ENCODE measurements at regions not wholly inside any gene's neighbourhood (a gene's known extent, or its start where the extent isn't known, plus 50 kb on each side); places are given as distances from the start of the nearest gene placed in this dataset.
"Not testable (repeated sequence)": the region's sequence is repeated elsewhere in the genome, so short reads cannot be mapped to it uniquely, and the experiment has no call there.

DNA sequence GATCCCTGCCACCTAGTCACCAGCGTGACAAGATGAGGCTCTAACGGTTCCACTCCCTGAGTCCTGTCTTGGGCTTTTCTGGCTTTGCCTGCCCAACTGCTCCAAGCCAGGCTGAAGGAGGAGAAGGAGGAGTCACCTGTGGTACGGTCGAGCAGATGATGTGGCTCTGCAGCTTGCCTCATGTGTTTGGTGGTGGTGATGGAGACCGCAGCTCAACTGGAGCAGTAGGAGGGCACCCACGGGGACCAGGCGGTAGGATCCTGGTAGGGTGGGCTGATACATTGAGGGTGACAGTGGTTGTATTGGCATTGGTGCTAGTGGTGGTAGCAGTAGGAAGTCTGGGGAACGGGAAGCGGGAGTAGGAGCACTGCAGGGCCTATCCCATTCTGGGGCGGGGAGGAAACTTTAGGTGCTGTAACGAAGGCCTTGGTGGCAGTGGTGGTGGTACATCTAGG lies 202.8 kb upstream of the WSB1 start:
- Histone ChIP-seq H3F3A (ENCODE audit: insufficient read depth, low read length, poor library complexity, severe bottlenecking) (no peaks in the 10 kb centered on the region), H3K79me2 (replicated peaks; ENCODE audit: insufficient read depth, low read length) (no peaks in the 10 kb centered on the region), H3K9me3 (ENCODE audit: low read length) (no peaks in the 10 kb centered on the region), H3K9ac (ENCODE audit: low read length) (no peak overlapping the region), H4K20me1 (ENCODE audit: insufficient read depth) (no peaks in the 10 kb centered on the region), H2AFZ (ENCODE audit: low read depth, low read length) (no peak overlapping the region), H3K27me3 (ENCODE audit: insufficient read depth, low read depth, low read length) (no peaks in the 10 kb centered on the region), H3K4me3 (ENCODE audit: low read length) (no peak overlapping the region), H3K36me3 (ENCODE audit: insufficient read depth, low read length) (no peaks in the 10 kb centered on the region), H3K4me2 (ENCODE audit: low read length) (no peak overlapping the region), H3K9me2 (ENCODE audit: insufficient read depth, low read length) (no peaks in the 10 kb centered on the region), H3K27ac (ENCODE audit: low read length) (no peak overlapping the region)
- TF ChIP-seq REST (IDR thresholded peaks at IDR 0.05; ENCODE audit: borderline replicate concordance) (no peak), SMC3 (conservative IDR thresholded peaks at IDR 0.05; ENCODE audit: poor library complexity) (no peak), EP300 (conservative IDR thresholded peaks at IDR 0.05; ENCODE audit: poor library complexity, severe bottlenecking) (no peak), POLR2AphosphoS5 (IDR thresholded peaks at IDR 0.05) (no peak), MXI1 (conservative IDR thresholded peaks at IDR 0.05; ENCODE audit: poor library complexity, severe bottlenecking) (no peak)

GRCh38 chr17:27094179-27094578 lies 199.7 kb upstream of the WSB1 start:
- not testable (repeated sequence) for H3K4me3 ChIP-seq (ENCODE audit: low read length); H3K79me2 ChIP-seq (replicated peaks; ENCODE audit: insufficient read depth, low read length); H3K27me3 ChIP-seq (ENCODE audit: insufficient read depth, low read depth, low read length); H3K9me3 ChIP-seq (ENCODE audit: low read length); H3K4me2 ChIP-seq (ENCODE audit: low read length); H3F3A ChIP-seq (ENCODE audit: insufficient read depth, low read length, poor library complexity, severe bottlenecking); H3K27ac ChIP-seq (ENCODE audit: low read length); H3K9ac ChIP-seq (ENCODE audit: low read length); H3K36me3 ChIP-seq (ENCODE audit: insufficient read depth, low read length); H2AFZ ChIP-seq (ENCODE audit: low read depth, low read length); H3K9me2 ChIP-seq (ENCODE audit: insufficient read depth, low read length); H4K20me1 ChIP-seq (ENCODE audit: insufficient read depth)

DNA sequence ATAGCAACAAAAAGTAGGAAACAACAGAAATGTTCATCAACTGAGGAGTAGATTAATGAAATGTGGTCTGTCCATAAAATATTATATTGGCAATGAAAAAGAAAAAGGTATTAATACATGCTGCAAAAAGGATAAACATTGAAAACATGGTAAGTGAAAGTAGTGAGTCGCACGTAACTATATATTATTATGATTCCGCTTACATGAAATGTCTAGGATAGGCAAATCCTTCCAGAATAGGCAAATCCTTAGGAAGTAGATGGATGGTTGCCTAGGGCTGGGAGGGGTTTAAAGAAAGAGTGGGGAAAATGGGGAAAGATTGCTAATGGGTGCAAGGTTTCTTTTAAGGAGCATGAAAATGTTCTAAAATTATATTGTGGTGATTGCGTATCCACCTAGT lies 198.1 kb upstream of the WSB1 start:
- not testable (repeated sequence) for H3K4me3 ChIP-seq (ENCODE audit: low read length); H4K20me1 ChIP-seq (ENCODE audit: insufficient read depth); H3K79me2 ChIP-seq (replicated peaks; ENCODE audit: insufficient read depth, low read length)

GRCh38 chr17:27099266-27099665 lies 194.6 kb upstream of the WSB1 start:
- not testable (repeated sequence) for H3F3A ChIP-seq (ENCODE audit: insufficient read depth, low read length, poor library complexity, severe bottlenecking); H3K27ac ChIP-seq (ENCODE audit: low read length); H3K79me2 ChIP-seq (replicated peaks; ENCODE audit: insufficient read depth, low read length); H3K9me3 ChIP-seq (ENCODE audit: low read length); H4K20me1 ChIP-seq (ENCODE audit: insufficient read depth); H3K4me2 ChIP-seq (ENCODE audit: low read length); H3K9me2 ChIP-seq (ENCODE audit: insufficient read depth, low read length); H3K27me3 ChIP-seq (ENCODE audit: insufficient read depth, low read depth, low read length); H3K4me3 ChIP-seq (ENCODE audit: low read length); H3K36me3 ChIP-seq (ENCODE audit: insufficient read depth, low read length); H3K9ac ChIP-seq (ENCODE audit: low read length); H2AFZ ChIP-seq (ENCODE audit: low read depth, low read length)

More for the DNA sequence above, 198.1 kb upstream of the WSB1 start:
- not testable (repeated sequence) for H3K36me3 ChIP-seq (ENCODE audit: insufficient read depth, low read length); H2AFZ ChIP-seq (ENCODE audit: low read depth, low read length); H3F3A ChIP-seq (ENCODE audit: insufficient read depth, low read length, poor library complexity, severe bottlenecking); H3K4me2 ChIP-seq (ENCODE audit: low read length); H3K27ac ChIP-seq (ENCODE audit: low read length); H3K27me3 ChIP-seq (ENCODE audit: insufficient read depth, low read depth, low read length); H3K9me3 ChIP-seq (ENCODE audit: low read length); H3K9ac ChIP-seq (ENCODE audit: low read length); H3K9me2 ChIP-seq (ENCODE audit: insufficient read depth, low read length)

DNA sequence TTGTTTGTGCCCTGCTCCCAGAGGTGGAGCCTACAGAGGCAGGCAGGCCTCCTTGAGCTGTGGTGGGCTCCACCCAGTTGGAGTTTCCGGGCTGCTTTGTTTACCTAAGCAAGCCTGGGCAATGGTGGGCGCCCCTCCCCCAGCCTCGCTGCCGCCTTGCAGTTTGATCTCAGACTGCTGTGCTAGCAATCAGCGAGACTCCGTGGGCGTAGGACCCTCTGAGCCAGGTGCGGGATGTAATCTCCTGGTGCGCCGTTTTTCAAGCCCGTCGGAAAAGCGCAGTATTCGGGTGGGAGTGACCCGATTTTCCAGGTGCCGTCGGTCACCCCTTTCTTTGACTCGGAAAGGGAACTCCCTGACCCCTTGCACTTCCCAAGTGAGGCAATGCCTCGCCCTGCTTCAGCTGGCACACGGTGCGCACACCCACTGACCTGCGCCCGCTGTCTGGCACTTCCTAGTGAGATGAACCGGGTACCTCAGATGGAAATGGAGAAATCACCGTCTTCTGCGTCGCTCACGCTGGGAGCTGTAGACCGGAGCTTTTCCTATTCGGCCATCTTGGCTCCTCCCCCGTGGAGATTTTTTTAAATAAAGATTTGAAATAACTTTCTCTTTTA lies 189.2 kb upstream of the WSB1 start:
- not testable (repeated sequence) for H4K20me1 ChIP-seq (ENCODE audit: insufficient read depth); H3K4me3 ChIP-seq (ENCODE audit: low read length); H3K9me2 ChIP-seq (ENCODE audit: insufficient read depth, low read length); H3F3A ChIP-seq (ENCODE audit: insufficient read depth, low read length, poor library complexity, severe bottlenecking); H3K9me3 ChIP-seq (ENCODE audit: low read length); H2AFZ ChIP-seq (ENCODE audit: low read depth, low read length); H3K4me2 ChIP-seq (ENCODE audit: low read length); H3K36me3 ChIP-seq (ENCODE audit: insufficient read depth, low read length); H3K27me3 ChIP-seq (ENCODE audit: insufficient read depth, low read depth, low read length); H3K9ac ChIP-seq (ENCODE audit: low read length); H3K79me2 ChIP-seq (replicated peaks; ENCODE audit: insufficient read depth, low read length); H3K27ac ChIP-seq (ENCODE audit: low read length)

Measured in neural cell (in vitro differentiated cells).